ENCODE measurements at regions not wholly inside any gene's neighbourhood (a gene's known extent, or its start where the extent isn't known, plus 50 kb on each side); places are given as distances from the start of the nearest gene placed in this dataset.

GRCh38 chr4:125983168-125983567, 668.4 kb downstream of the FAT4 start:
- TF ChIP-seq CTCF (IDR thresholded peaks at IDR 0.05) (no peak), POLR2A (IDR thresholded peaks at IDR 0.05) (no peak)
